ENCODE measurements at regions not wholly inside any gene's neighbourhood (a gene's known extent, or its start where the extent isn't known, plus 50 kb on each side); places are given as distances from the start of the nearest gene placed in this dataset.
"Not testable (repeated sequence)": the region's sequence is repeated elsewhere in the genome, so short reads cannot be mapped to it uniquely, and the experiment has no call there.

GRCh38 chr16:16563962-16564361 is 185.0 kb downstream of the NPIPA7 start:
- DNase-seq: not testable (repeated sequence)

- DNase-seq: not testable (repeated sequence)
Measured at GRCh38 chr16:16565326-16565725, 186.4 kb downstream of the NPIPA7 start.

- not testable (repeated sequence) for DNase-seq
Measured at GRCh38 chr16:16570055-16570454, 191.1 kb downstream of the NPIPA7 start.

GRCh38 chr16:16570874-16571273 is 191.9 kb downstream of the NPIPA7 start:
- not testable (repeated sequence) for DNase-seq

GRCh38 chr16:16572130-16572774 is 193.3 kb downstream of the NPIPA7 start:
- not testable (repeated sequence) for DNase-seq

- DNase-seq: not testable (repeated sequence)
Measured at GRCh38 chr16:16577062-16577461, 198.1 kb downstream of the NPIPA7 start.

- DNase-seq: no peak
Measured at GRCh38 chr16:16578701-16579100, 199.8 kb downstream of the NPIPA7 start.

GRCh38 chr16:16582916-16583315 is 204.0 kb downstream of the NPIPA7 start:
- not testable (repeated sequence) for DNase-seq

- not testable (repeated sequence) for DNase-seq
Measured at GRCh38 chr16:16586073-16586651, 207.2 kb downstream of the NPIPA7 start.

GRCh38 chr16:16586969-16587368 is 208.0 kb downstream of the NPIPA7 start:
- not testable (repeated sequence) for DNase-seq

GRCh38 chr16:16588436-16588835 is 209.5 kb downstream of the NPIPA7 start:
- not testable (repeated sequence) for DNase-seq

GRCh38 chr16:16590654-16591318 is 211.8 kb downstream of the NPIPA7 start:
- not testable (repeated sequence) for DNase-seq

GRCh38 chr16:16593156-16593863 is 214.4 kb downstream of the NPIPA7 start:
- peak; percentile 69 to 73 for DNase-seq

- DNase-seq: not testable (repeated sequence)
Measured at GRCh38 chr16:16595029-16595718, 216.2 kb downstream of the NPIPA7 start.

- not testable (repeated sequence) for DNase-seq
Measured at GRCh38 chr16:16601239-16601638, 222.3 kb downstream of the NPIPA7 start.

GRCh38 chr16:16607401-16608082 is 228.6 kb downstream of the NPIPA7 start:
- not testable (repeated sequence) for DNase-seq

GRCh38 chr16:16609627-16610026 is 230.7 kb downstream of the NPIPA7 start:
- DNase-seq: not testable (repeated sequence)

GRCh38 chr16:16610389-16610967 is 231.5 kb downstream of the NPIPA7 start:
- not testable (repeated sequence) for DNase-seq

GRCh38 chr16:16613212-16613611 is 234.3 kb downstream of the NPIPA7 start:
- not testable (repeated sequence) for DNase-seq

GRCh38 chr16:16614484-16614883 is 235.5 kb downstream of the NPIPA7 start:
- not testable (repeated sequence) for DNase-seq

GRCh38 chr16:16618963-16619465 is 240.1 kb downstream of the NPIPA7 start:
- not testable (repeated sequence) for DNase-seq

All from activated T-cell treated with anti-CD3 and anti-CD28 coated beads, Interleukin-2, amount 50 U/mL, for 48 hours (primary cell).